Smooth muscle cell of the brain vasculature (primary cell): ENCODE measurements at regions not wholly inside any gene's neighbourhood (a gene's known extent, or its start where the extent isn't known, plus 50 kb on each side); places are given as distances from the start of the nearest gene placed in this dataset.

Experiments used
- DNase-seq: peaks from one replicate; pipeline ENCODE4 v3.0.0-alpha.2; 2012; ENCODE audit warnings: low read depth, low spot score

DNA sequence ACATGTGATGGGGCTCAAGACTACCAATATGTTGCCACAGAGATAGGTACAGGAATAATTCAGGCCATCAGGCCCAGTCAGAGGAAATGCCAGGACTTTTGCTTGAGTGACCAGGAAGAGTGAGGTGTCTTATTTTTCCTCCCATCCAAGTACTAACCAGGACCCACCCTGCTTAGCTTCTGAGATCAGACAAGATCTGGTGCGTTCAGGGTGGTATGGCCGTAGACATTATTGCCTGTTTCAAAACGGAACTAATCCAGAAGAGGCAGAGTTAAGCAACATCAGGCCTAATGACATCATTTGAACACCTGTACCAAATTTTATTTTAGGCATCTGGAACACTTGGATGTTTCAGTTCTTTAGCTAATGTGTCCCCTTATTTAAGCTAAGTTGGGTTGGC is 205.5 kb upstream of the POU2AF2 start:
- no peak for DNase-seq

- no peak for DNase-seq
Measured at GRCh38 chr11:111035746-111036145, 209.8 kb upstream of the POU2AF2 start.

DNA sequence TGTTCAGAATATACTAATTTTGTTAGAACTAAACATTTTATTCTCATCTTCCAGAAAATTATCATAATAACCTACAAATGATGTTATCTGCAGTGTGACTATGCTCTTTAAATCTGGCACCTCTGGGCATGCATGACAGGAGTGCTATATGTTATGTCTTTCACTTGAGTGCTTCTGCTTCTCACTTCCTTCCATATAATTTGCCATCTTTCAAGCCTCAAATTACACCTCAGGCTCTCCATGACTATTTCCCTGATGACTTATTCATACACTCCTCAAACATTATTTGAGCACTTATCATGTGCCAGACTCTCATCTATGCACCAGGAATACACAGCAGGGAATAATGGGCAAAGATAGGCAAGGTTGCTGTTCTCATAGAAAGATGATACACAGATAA is 219.3 kb upstream of the POU2AF2 start:
- no peak for DNase-seq

- no peak for DNase-seq
Measured at GRCh38 chr11:111021131-111021530, 224.4 kb upstream of the POU2AF2 start.

DNA sequence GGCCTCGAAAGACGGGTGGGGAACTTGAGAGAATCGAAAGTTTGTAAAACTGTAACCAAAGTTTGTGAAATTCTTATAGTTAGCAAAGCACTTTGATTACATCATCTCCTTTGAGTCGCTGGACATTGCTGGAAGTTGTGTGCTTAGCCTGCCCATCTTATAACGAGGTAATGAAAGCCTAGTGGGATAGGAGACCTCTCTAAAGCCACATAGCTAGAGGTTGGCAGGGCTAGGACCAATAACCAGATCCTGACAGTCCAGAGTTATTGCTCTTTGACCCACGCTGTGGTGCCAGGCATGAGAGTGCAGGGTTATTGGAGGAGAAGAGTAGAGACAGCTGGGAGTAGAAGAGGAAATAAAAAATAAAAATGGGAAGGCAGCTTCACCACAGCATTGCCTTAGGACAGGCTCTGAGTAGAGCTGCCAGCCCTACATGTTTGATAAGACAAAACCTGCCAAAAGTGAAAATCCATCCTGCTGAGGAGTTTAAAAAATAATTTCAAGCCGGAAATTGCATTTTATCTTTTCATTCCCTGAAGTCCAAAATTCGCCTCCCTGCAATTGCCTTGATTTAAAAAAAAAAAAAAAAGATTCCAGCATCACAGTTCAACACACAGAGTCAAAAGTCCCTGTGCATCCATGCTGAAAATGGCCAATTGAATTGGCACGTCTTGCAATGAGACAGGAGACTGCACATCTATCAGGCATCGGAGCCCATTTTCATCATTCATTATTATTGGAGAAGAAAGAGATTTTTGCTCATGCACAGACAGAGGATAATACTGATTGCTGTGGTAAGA is 225.5 kb upstream of the POU2AF2 start:
- DNase-seq: no peak

GRCh38 chr11:111019451-111019850 is 226.1 kb upstream of the POU2AF2 start:
- DNase-seq: no peak

DNA sequence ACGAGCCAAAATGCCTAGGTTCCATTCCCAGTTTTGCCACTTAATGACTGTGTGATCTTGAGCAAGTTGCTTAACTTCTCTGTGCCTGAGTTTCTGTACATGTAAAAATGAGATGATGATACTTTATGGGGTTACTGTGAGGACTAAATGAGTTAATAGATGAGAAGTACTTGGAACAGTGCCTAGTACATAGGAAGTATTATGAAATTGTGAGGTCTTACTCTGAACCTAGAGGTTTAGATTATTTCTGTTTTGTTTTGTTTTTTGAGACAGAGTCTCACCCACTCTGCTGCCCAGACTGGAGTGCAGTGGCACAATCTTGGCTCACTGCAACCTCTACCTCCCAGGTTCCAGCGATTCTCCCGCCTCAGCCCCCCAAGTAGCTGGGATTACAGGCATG is 227.0 kb upstream of the POU2AF2 start:
- DNase-seq: no peak

- DNase-seq: no peak
Measured at GRCh38 chr11:111012491-111012890, 233.0 kb upstream of the POU2AF2 start.

DNA sequence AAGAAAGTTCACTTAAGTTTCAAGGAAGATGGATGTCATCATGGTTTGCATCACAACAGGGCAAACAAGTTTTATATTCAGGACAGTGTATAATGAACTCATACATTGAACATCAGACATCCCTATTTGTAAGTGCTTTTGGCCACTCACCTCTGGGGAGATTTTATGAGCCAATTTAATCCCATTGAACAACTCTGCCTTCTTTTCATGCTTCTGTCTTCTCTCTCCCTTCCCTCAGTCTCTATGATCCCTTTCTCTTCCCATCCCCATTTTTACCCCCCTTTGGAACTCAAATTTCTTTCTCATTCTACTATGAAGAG is 234.3 kb upstream of the POU2AF2 start:
- DNase-seq: no peak

DNA sequence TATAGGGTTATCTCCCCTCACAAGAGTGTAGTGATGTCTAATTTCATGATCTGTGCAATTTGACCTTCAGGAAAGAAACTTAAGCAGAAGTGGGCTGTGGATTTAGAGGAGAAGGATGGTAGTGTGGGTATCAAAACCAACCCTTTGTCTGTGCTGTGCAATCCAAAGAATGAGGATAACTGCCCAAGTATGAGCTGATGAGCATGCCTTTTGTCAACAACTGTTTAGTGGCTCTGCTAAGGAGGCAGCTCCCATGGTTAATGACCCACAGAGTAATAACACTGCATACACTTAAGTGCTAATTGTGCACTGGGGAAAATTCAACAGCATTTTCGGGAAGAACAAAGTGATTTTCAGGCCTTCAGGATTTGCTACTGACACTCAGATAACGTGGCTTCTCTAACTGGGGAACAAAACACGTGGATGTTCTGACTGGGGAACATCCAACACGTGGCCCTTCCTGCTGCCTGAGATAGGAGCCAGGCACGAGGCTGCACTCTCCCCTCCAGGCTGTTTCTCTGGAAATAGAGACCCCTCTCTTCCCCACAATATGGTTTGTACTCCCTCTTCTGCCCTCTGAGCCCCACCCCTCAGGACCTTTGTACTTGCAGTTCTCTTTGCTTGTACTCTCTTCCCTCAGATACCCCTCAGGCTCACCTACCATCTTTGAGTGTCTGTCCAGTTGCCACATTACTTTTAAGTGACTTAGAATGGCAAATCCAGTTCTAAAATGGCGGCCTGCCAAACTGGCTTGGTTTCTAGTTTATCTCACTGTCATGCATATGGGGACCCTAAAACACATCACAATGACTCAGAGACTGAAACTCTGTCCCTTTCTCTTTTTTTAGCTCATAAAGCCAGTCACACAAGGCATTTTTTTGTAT is 234.9 kb upstream of the POU2AF2 start:
- DNase-seq: no peak

DNA sequence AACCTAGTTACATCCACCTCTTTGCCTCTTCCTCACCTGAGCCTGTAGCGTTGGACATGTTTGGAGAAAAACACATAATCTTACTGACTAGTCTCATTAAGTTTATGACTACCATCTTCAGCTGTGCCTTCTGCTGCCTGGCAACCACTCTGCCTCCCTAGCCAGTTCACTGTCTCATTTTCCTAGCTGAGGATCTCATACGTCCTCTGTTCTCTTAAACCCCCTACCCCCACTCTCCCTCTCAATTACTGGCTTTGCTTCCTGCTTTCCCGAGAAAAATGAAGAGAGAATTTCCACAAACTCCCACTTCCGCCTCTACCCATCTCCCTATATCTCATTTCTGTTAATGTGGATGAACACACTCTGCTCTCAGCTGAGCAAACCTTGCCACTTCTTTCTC is 239.3 kb upstream of the POU2AF2 start:
- no peak for DNase-seq

DNA sequence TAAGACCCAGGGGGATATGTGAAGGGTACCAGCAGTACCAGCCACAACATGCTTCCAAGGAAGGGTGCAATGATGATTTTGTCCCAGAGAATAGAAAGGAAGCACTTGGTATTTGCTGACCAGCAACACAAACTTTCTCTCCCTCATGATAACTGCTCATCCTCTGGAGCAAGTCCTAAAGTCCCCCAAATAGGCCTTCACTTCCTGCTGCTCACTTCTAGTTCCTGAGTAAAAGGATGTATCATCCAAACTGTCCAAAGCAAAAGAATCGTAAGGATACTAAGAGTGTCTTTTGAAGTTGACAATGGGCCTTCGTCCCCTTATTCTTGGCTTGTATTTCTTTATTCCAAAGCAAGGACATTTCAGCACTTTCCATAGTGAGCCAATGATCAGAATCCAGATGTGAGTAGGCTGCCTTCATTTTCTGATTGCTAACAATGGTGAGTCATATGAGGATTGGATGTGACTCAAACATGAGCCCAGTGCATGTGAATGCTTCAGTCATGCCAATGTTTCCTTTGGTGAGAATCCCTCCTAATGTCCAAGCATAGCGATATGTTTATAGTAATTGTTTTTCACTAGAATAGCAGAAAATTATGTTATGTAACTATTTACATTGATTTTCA is 243.4 kb upstream of the POU2AF2 start:
- no peak for DNase-seq

DNA sequence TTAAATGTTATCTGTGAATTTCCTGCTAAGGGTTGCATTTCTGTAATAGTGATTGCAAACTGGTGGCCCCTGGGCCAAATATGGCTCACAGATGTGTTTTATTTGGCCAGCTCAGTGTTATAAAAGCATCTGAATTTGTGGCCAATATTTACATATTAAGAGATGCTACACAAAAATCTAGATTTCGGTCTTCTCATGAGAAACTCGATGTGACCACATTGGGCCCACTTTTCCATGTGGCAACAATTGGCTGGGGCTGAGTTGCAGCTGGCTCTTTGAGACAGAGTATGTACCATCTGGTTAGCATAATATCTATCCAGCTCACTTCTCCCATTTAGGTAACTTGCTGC is 244.5 kb upstream of the POU2AF2 start:
- no peak for DNase-seq

DNA sequence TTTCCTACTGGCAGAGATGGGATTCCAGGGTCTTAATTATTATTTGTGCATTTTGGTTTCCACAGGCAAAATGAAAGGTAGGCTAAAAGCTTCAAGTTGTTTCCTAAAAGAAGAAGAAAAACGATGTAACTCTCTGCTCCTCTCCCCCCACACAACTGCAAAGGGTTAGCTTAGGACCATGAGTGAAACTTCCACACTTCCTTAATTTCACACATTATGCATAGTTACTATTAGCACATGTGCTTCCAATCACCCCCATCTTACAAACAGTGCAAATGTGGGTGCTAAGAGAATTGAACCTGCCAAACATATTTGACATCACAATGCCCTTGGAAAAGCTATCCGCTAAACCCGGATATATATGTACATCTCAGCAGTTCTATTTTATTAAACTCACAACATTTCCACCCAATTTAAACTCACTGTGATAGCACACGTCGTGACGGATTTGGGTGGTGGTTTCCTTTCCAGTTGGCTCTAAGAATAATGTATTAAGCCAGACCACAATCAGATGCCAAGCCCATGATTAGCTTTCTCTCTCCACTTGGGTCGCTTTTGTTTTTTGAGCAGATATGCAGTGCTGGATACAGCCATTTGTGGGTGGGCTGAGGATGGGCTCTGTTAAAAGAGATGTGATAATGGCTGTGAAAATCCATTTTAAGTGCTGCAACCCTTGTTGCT is 245.0 kb upstream of the POU2AF2 start:
- DNase-seq: no peak

- DNase-seq: no peak
Measured at GRCh38 chr11:110992481-110992880, 253.0 kb upstream of the POU2AF2 start.

DNA sequence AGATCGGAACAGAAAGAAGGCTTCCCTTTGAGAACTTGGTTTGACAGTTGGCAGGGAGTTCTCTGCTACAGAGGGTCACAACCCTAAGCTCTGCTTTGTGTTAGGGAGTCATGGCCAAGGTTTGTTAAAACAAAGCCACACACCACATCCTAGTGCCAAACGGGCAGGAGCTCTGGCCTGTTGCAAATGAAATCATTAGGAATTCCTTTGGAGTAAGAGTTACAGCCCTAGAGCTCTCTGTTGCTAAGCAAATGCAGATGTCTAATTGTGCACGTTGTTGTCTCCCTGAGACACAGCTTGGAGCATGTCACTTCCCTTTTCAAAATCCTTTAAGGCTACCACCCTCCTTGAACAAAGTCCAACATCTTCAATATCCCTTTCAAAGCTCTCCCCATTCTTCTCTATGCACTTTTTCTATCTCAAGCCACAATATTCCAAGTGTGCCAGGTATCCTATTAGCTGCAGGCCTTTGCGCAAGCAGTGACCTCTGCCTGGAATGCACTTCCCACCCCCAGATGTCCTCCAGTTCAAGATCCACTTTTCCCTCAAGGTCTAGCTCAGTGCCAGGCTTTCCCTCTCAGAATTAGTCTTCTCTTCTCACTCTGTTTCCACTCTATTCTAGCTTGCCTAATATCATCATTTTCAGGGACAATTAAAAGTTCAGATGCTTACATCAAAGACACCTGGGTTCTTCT is 253.7 kb upstream of the POU2AF2 start:
- no peak for DNase-seq

GRCh38 chr11:110990311-110990710 is 255.2 kb upstream of the POU2AF2 start:
- no peak for DNase-seq

DNA sequence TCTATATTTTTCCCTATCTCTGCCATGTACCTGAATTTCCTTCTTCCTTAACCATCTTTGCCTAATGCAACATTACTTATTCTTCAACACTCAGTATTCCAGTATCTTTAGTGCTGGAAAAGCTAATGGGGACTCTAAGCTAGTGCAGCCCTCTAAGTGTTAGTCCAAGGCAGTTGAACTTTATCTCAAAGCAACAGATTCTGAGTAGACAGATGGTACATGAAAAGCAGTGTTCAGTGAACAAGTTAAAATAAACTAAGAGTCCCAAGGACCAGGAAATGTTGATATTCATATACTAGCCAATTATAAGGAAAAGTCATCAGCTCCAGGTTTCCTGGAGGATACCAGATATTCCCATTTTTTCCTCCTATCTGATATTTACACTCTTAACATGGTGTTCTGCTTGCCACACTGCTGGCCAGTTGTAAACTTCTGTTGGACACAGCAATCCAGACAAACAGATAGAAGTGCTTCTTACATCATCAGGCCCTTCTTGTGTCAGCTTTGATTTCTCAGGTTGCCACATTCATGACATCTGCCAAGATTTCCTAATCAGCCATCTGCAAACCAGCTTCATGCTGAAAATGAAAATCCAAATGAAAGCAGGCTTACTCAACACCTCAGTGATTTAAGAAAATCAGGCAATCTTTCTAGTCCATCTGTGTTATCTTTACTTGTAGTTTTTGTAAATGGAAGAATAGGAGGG is 255.9 kb upstream of the POU2AF2 start:
- DNase-seq: no peak

DNA sequence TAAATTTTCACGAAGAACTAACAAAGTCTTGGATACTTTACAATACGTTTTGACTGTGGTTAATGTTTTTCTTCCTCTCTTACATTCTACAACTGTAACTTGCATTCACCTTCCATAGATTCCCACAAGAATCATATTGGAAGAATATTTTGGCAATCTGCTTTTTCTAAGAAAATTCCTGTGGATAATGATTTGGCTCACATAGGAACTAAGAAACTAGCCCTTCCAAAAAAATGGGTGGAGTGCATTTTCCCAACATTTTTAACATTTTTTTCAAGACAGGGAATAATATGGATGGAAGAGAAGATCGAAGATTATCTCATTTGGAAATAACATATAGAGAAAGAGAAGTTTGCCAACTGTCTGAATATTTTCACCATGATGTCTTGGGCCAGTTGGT is 256.9 kb upstream of the POU2AF2 start:
- DNase-seq: no peak

GRCh38 chr11:110986016-110986415 is 259.5 kb upstream of the POU2AF2 start:
- DNase-seq: no peak

- DNase-seq: no peak
Measured at GRCh38 chr11:110985547-110985946, 260.0 kb upstream of the POU2AF2 start.
